MG63 (cell line): ENCODE measurements at regions not wholly inside any gene's neighbourhood (a gene's known extent, or its start where the extent isn't known, plus 50 kb on each side); places are given as distances from the start of the nearest gene placed in this dataset.
"Not testable (repeated sequence)": the region's sequence is repeated elsewhere in the genome, so short reads cannot be mapped to it uniquely, and the experiment has no call there.

Experiments
- DNase-seq: peaks from one replicate; pipeline ENCODE4 v3.0.0-alpha.2; 2020
- H3K27me3 ChIP-seq: fragments of 250-450 bp; sonication (Bioruptor Pico); 2 replicates; pipeline ENCODE4 v1.5.1; 2020; ENCODE audit warnings: mild to moderate bottlenecking, moderate library complexity
- H3K36me3 ChIP-seq: fragments of 250-450 bp; sonication (Bioruptor Pico); 2 replicates; pipeline ENCODE4 v1.5.1; 2020; ENCODE audit warnings: mild to moderate bottlenecking, moderate library complexity
- H3K4me3 ChIP-seq: fragments of 250-450 bp; sonication (Bioruptor Pico); 2 replicates; pipeline ENCODE4 v1.5.1; 2020; ENCODE audit warnings: mild to moderate bottlenecking, moderate library complexity
- H3K9me3 ChIP-seq: fragments of 250-450 bp; sonication (Bioruptor Pico); 2 replicates; pipeline ENCODE4 v1.5.1; 2020; ENCODE audit warnings: mild to moderate bottlenecking, moderate library complexity

- not testable (repeated sequence) for DNase-seq, H3K9me3 ChIP-seq, H3K36me3 ChIP-seq, H3K4me3 ChIP-seq, H3K27me3 ChIP-seq
Measured at GRCh38 chr6:15907220-15907913, 221.5 kb upstream of the MYLIP start.

GRCh38 chr6:15906420-15907016 lies 222.4 kb upstream of the MYLIP start:
- DNase-seq = no peak
- H3K4me3 ChIP-seq = no peak overlapping the region
- H3K9me3 ChIP-seq = no peaks in the 10 kb centered on the region
- H3K27me3 ChIP-seq = no peaks in the 10 kb centered on the region
- no peaks in the 10 kb centered on the region for H3K36me3 ChIP-seq

- no peak overlapping the region for H3K4me3 ChIP-seq
- H3K36me3 ChIP-seq = no peaks in the 10 kb centered on the region
- no peaks in the 10 kb centered on the region for H3K27me3 ChIP-seq
- no peaks in the 10 kb centered on the region for H3K9me3 ChIP-seq
- DNase-seq = no peak
Measured at GRCh38 chr6:15905488-15906419, 223.1 kb upstream of the MYLIP start.

- no peaks in the 10 kb centered on the region for H3K36me3 ChIP-seq
- no peaks in the 10 kb centered on the region for H3K9me3 ChIP-seq
- H3K4me3 ChIP-seq = no peak overlapping the region
- H3K27me3 ChIP-seq = no peaks in the 10 kb centered on the region
- no peak for DNase-seq
Measured at GRCh38 chr6:15904651-15905376, 224.1 kb upstream of the MYLIP start.

- H3K36me3 ChIP-seq = no peaks in the 10 kb centered on the region
- H3K4me3 ChIP-seq = no peak overlapping the region
- no peaks in the 10 kb centered on the region for H3K9me3 ChIP-seq
- peak; percentile 16 for DNase-seq
- no peaks in the 10 kb centered on the region for H3K27me3 ChIP-seq
Measured at GRCh38 chr6:15901141-15902115, 227.5 kb upstream of the MYLIP start.

GRCh38 chr6:15898693-15899092 lies 230.2 kb upstream of the MYLIP start:
- DNase-seq = no peak
- H3K27me3 ChIP-seq = no peaks in the 10 kb centered on the region
- H3K36me3 ChIP-seq = no peaks in the 10 kb centered on the region
- H3K4me3 ChIP-seq = no peak overlapping the region
- no peaks in the 10 kb centered on the region for H3K9me3 ChIP-seq

- DNase-seq = peak; percentile 1
- 0 out of 2 replicates have a peak, but pooled peaks cover 2% of the 10 kb centered on the region for H3K9me3 ChIP-seq
- H3K4me3 ChIP-seq = no peak overlapping the region
- no peaks in the 10 kb centered on the region for H3K36me3 ChIP-seq
- H3K27me3 ChIP-seq = no peaks in the 10 kb centered on the region
Measured at GRCh38 chr6:15897063-15897876, 231.6 kb upstream of the MYLIP start.

- H3K36me3 ChIP-seq = no peaks in the 10 kb centered on the region
- DNase-seq = no peak
- H3K9me3 ChIP-seq = 0 out of 2 replicates have a peak, but pooled peaks cover 2% of the 10 kb centered on the region
- H3K4me3 ChIP-seq = no peak overlapping the region
- no peaks in the 10 kb centered on the region for H3K27me3 ChIP-seq
Measured at GRCh38 chr6:15894973-15895725, 232.3 kb upstream of the DTNBP1 start.

GRCh38 chr6:15893556-15894253 lies 230.9 kb upstream of the DTNBP1 start:
- Histone ChIP-seq H3K9me3 (0 out of 2 replicates have a peak, but pooled peaks cover 2% of the 10 kb centered on the region), H3K36me3 (no peaks in the 10 kb centered on the region), H3K27me3 (no peaks in the 10 kb centered on the region), H3K4me3 (no peak overlapping the region)
- DNase-seq = no peak

GRCh38 chr6:15892369-15892768 lies 229.5 kb upstream of the DTNBP1 start:
- Histone ChIP-seq H3K36me3 (no peaks in the 10 kb centered on the region), H3K27me3 (no peaks in the 10 kb centered on the region), H3K9me3 (0 out of 2 replicates have a peak, but pooled peaks cover 2% of the 10 kb centered on the region), H3K4me3 (no peak overlapping the region)
- DNase-seq = no peak

GRCh38 chr6:15888798-15889772 lies 226.3 kb upstream of the DTNBP1 start:
- H3K36me3 ChIP-seq = no peaks in the 10 kb centered on the region
- no peak overlapping the region for H3K4me3 ChIP-seq
- 0 out of 2 replicates have a peak, but pooled peaks cover 2% of the 10 kb centered on the region for H3K9me3 ChIP-seq
- no peak for DNase-seq
- H3K27me3 ChIP-seq = no peaks in the 10 kb centered on the region

GRCh38 chr6:15887491-15888461 lies 224.9 kb upstream of the DTNBP1 start:
- Histone ChIP-seq H3K9me3 (no peaks in the 10 kb centered on the region), H3K4me3 (no peak overlapping the region), H3K27me3 (no peaks in the 10 kb centered on the region)

More at GRCh38 chr6:15887491-15888461, 224.9 kb upstream of the DTNBP1 start:
- no peaks in the 10 kb centered on the region for H3K36me3 ChIP-seq
- DNase-seq = no peak
